ENCODE measurements at regions not wholly inside any gene's neighbourhood (a gene's known extent, or its start where the extent isn't known, plus 50 kb on each side); places are given as distances from the start of the nearest gene placed in this dataset.

GRCh38 chr13:109293166-109293565, 493.2 kb downstream of the IRS2 start:
- TF ChIP-seq GATA2 (IDR thresholded peaks at IDR 0.05; ENCODE audit: low read depth, low read length) = no peak
- TF ChIP-seq GATA3 (IDR thresholded peaks at IDR 0.05; ENCODE audit: low read depth, low read length) = no peak
